HuH-7 (cell line): ENCODE measurements at regions not wholly inside any gene's neighbourhood (a gene's known extent, or its start where the extent isn't known, plus 50 kb on each side); places are given as distances from the start of the nearest gene placed in this dataset.

Source experiments
- DNase-seq: peaks from one replicate; pipeline ENCODE4 v3.0.0; 2011; ENCODE audit warnings: low spot score

GRCh38 chr2:104635608-104636007 lies 218.3 kb upstream of the POU3F3 start:
- no peak for DNase-seq

- no peak for DNase-seq
These were observed 215.6 kb upstream of the POU3F3 start for GRCh38 chr2:104638190-104638858.

- no peak for DNase-seq
These were observed 215.1 kb upstream of the POU3F3 start for GRCh38 chr2:104638859-104639202.

GRCh38 chr2:104641786-104642185 lies 212.1 kb upstream of the POU3F3 start:
- DNase-seq: no peak

- no peak for DNase-seq
These were observed 205.5 kb upstream of the POU3F3 start for GRCh38 chr2:104648376-104648775.

- no peak for DNase-seq
These were observed 204.0 kb upstream of the POU3F3 start for GRCh38 chr2:104649866-104650265.

GRCh38 chr2:104650405-104650996 lies 203.4 kb upstream of the POU3F3 start:
- DNase-seq: no peak

GRCh38 chr2:104654811-104655210 lies 199.1 kb upstream of the POU3F3 start:
- DNase-seq: no peak

- DNase-seq: no peak
These were observed 197.2 kb upstream of the POU3F3 start for GRCh38 chr2:104656571-104657163.

GRCh38 chr2:104658144-104658835 lies 195.6 kb upstream of the POU3F3 start:
- no peak for DNase-seq

- DNase-seq: no peak
These were observed 194.9 kb upstream of the POU3F3 start for GRCh38 chr2:104658904-104659591.

- DNase-seq: no peak
These were observed 192.9 kb upstream of the POU3F3 start for GRCh38 chr2:104660991-104661390.

GRCh38 chr2:104664672-104665071 lies 189.2 kb upstream of the POU3F3 start:
- DNase-seq: no peak

- no peak for DNase-seq
These were observed 185.3 kb upstream of the POU3F3 start for GRCh38 chr2:104668631-104669030.

- DNase-seq: no peak
These were observed 180.7 kb upstream of the POU3F3 start for GRCh38 chr2:104673225-104673624.

GRCh38 chr2:104678181-104678580 lies 175.7 kb upstream of the POU3F3 start:
- DNase-seq: no peak

GRCh38 chr2:104685591-104685990 lies 168.3 kb upstream of the POU3F3 start:
- no peak for DNase-seq

GRCh38 chr2:104687147-104687546 lies 166.8 kb upstream of the POU3F3 start:
- DNase-seq: no peak

- no peak for DNase-seq
These were observed 163.5 kb upstream of the POU3F3 start for GRCh38 chr2:104690255-104690984.

- no peak for DNase-seq
These were observed 155.6 kb upstream of the POU3F3 start for GRCh38 chr2:104698276-104698675.

- no peak for DNase-seq
These were observed 152.5 kb upstream of the POU3F3 start for GRCh38 chr2:104701411-104701911.
